ENCODE measurements at regions not wholly inside any gene's neighbourhood (a gene's known extent, or its start where the extent isn't known, plus 50 kb on each side); places are given as distances from the start of the nearest gene placed in this dataset.
"Not testable (repeated sequence)": the region's sequence is repeated elsewhere in the genome, so short reads cannot be mapped to it uniquely, and the experiment has no call there.

GRCh38 chr10:121316432-121316831 lies 281.8 kb downstream of the FGFR2 start:
- no peak for DNase-seq (ENCODE audit: low read depth in 4 of 4, low spot score in 3 of 4)

DNA sequence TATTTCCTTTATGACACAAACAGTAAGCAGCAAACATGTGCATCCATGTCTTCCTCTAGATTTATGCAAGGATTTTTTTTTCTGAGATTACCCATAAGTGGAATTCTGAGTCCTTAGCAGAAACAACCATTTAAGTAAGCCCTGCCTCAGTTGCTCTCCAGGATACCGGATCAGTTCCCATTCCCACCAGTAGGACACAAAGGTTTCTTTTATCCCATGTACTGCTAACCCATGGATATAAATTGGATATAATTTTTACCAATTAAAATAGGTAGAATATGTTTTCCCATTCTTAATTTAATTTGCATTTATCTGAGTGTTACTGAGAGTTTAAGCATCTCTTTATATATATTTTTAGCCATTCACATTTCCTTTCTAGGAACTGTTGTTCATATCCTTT lies 280.9 kb downstream of the FGFR2 start:
- no peak for DNase-seq (ENCODE audit: low read depth in 4 of 4, low spot score in 3 of 4)

GRCh38 chr10:121322046-121322445 lies 276.2 kb downstream of the FGFR2 start:
- no peak for DNase-seq (ENCODE audit: low read depth in 4 of 4, low spot score in 3 of 4)

- no peak for DNase-seq (ENCODE audit: low read depth in 4 of 4, low spot score in 3 of 4)
These were observed 275.5 kb downstream of the FGFR2 start for GRCh38 chr10:121322776-121323175.

DNA sequence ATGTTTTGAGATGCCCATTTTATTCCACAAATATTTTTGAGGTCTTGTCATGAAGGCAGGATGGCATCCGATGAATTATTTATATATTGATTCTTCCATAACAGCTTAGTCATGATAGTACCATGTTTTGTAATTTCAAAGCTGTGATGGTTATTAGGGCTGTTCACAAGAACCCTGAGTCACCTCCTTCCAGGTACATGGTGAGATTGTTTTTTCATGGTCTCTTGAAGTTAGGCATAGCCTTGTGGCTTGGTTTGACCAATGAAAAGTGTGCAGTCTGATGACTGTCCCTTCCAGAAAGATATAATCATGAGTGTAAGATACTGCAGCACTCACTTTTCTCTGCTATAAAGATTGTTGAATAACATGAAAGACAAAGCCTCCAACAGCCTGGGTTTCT lies 274.8 kb downstream of the FGFR2 start:
- no peak for DNase-seq (ENCODE audit: low read depth in 4 of 4, low spot score in 3 of 4)

DNA sequence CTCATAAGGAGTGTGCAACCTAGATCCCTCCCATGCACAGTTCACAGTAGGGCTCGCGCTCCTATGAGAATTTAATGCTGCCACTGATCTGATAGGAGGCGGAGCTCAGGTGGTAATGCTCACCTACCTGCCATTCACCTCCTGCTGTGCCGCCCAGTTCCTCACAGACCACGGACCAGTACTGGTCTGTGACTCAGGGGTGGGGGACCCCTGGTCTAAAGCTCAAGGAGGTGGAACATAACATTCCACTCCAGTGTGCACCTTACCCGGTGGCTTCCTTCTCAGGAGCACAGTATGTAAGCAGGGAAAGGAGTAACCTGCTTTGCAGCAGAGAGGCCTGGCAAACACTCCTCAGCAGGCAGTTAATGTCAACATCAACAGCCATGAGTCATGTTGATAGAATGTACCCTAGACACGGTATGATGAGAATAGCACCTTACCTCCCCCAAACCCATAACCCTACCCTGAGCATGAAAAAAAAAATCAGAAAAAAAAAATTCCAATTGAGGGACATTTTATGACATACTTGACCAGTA lies 273.5 kb downstream of the FGFR2 start:
- DNase-seq (ENCODE audit: low read depth in 4 of 4, low spot score in 3 of 4), result no peak

DNA sequence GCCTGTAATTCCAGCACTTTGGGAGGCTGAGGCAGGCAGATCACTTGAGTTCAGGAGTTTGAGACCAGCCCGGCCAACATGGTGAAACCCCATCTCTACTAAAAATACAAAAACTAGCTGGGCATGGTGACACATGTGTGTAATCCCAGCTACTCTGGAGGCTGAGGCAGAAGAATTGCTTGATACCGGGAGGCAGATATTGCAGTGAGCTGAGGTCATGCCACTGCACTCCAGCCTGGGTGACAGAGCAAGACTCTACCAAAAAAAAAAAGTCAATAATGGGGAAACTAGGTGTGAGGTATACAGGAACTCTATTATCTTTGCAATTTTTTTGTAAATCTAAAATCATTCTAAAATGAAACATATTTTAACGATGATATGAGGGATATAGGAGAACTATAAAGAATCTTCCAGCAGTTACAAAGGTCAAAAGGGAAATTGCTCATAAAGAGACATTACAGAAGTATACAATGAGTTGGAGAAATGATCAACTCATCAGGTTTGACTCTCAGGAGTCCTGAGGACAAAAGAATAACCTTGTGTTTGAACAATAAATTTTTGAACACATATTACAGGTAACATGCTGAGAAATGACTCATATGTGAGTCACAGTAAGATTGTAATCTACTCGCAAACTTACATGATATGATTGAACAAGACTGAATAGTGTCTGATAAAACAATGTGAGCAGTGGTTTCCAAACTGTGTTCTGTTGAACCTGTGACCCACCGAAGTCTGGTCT lies 272.6 kb downstream of the FGFR2 start:
- no peak for DNase-seq (ENCODE audit: low read depth in 4 of 4, low spot score in 3 of 4)

DNA sequence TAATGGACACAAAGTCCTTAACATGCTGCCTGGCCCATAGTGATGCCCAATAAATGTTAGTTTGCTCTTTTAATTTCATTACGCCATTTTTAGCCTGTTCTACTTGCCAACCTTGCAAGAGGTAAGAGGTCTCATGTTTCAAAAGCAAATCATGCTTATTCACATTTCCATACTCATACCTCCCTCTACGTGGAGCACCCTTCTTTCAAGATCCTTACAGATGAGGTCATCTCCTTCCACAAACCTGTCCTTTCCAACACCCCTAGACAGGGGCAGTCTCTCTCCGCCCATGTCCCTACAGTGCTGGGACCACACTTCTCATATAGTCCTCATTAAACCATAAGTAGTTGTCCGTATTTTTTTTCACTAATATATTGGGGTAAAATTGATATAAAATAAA lies 271.3 kb downstream of the FGFR2 start:
- no peak for DNase-seq (ENCODE audit: low read depth in 4 of 4, low spot score in 3 of 4)

DNA sequence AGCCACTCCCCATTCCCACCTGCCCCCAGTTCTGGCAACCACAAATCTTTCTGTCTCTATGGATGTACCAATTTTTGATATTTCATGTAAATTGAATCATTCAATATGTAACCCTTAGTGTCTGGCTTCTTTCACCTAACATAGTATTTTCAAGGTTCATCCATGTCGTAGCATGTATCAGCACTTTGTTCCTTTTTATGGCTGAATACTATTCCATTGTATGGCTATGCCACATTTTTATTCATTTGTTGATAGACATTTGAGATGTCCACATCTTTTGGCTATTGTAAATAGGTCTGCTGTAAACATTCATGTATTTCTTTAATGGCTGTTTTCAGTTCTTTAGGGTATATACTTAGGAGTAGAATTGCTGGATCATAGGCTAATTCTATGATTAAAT lies 270.5 kb downstream of the FGFR2 start:
- DNase-seq (ENCODE audit: low read depth in 4 of 4, low spot score in 3 of 4), result no peak

- not testable (repeated sequence) for DNase-seq (ENCODE audit: low read depth in 4 of 4, low spot score in 3 of 4)
These were observed 268.6 kb downstream of the FGFR2 start for GRCh38 chr10:121329631-121330030.

- DNase-seq (ENCODE audit: low read depth in 4 of 4, low spot score in 3 of 4), result peak in 3 of 4 donors; percentile 57 to 60 (median 59)
These were observed 267.7 kb downstream of the FGFR2 start for GRCh38 chr10:121330563-121330962.

GRCh38 chr10:121332353-121332752 lies 265.9 kb downstream of the FGFR2 start:
- no peak for DNase-seq (ENCODE audit: low read depth in 4 of 4, low spot score in 3 of 4)

- no peak for DNase-seq (ENCODE audit: low read depth in 4 of 4, low spot score in 3 of 4)
These were observed 265.1 kb downstream of the FGFR2 start for GRCh38 chr10:121332829-121333765.

- DNase-seq (ENCODE audit: low read depth in 4 of 4, low spot score in 3 of 4), result no peak
These were observed 262.8 kb downstream of the FGFR2 start for GRCh38 chr10:121335386-121335925.

DNA sequence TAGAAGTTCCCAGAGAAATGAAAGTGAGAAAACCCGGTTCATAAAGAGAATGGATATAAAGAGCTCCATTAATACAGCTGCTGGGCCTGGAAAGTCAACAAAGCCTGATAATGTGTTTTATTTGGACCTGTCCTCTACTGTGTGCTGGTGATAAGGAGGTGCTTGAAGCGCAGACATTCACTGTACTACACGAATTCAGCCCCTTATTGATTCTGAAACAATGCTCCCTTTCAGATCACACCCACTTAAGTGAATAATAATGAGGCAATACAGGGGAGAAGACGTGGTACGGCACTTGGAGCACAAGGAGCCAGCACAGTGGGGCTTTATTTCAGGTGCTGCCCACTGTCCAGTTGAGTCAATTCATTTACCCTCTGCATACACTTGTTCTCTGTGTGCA lies 260.8 kb downstream of the FGFR2 start:
- DNase-seq (ENCODE audit: low read depth in 4 of 4, low spot score in 3 of 4), result no peak

GRCh38 chr10:121338206-121338980 lies 259.9 kb downstream of the FGFR2 start:
- no peak for DNase-seq (ENCODE audit: low read depth in 4 of 4, low spot score in 3 of 4)

- no peak for DNase-seq (ENCODE audit: low read depth in 4 of 4, low spot score in 3 of 4)
These were observed 259.1 kb downstream of the FGFR2 start for GRCh38 chr10:121339114-121339513.

- DNase-seq (ENCODE audit: low read depth in 4 of 4, low spot score in 3 of 4), result no peak
These were observed 257.9 kb downstream of the FGFR2 start for GRCh38 chr10:121340271-121340831.

GRCh38 chr10:121351540-121351939 lies 246.7 kb downstream of the FGFR2 start:
- DNase-seq (ENCODE audit: low read depth in 4 of 4, low spot score in 3 of 4), result no peak

DNA sequence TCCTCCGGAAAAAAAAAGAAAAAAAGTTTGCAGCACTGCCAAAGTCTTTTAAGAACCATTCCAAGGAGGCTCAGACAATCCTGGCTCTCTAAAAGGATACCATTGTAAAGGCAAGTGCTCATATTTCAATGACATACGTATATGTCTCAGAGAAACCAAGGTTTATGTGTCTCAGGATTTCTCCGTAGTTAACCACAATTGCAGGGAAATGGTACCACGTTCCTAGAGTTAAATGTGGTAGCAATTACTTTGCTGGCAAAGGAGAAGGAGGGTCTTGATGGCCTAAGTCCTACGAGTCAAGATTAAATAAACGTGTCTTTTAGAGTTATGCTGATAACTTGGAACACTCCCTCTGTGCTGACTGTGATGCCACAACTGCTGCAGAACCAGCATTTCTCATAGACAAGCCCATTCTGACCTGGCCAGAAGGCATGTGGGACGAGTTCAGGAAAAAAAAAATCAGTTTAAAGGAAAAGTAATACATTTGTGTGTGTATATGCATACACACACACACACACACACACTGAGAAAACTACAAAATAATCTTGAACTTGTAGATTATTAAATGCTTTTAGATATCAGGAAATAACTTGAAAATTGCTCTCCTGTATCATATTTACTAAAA lies 245.9 kb downstream of the FGFR2 start:
- no peak for DNase-seq (ENCODE audit: low read depth in 4 of 4, low spot score in 3 of 4)
